Hepatocyte (in vitro differentiated cells): ENCODE measurements at regions not wholly inside any gene's neighbourhood (a gene's known extent, or its start where the extent isn't known, plus 50 kb on each side); places are given as distances from the start of the nearest gene placed in this dataset.

Experiments
- CTCF ChIP-seq: fragments of 200-600 bp; sonication (generic); IDR thresholded peaks from 2 replicates; pipeline ENCODE4 v1.5.1; 2016; ENCODE audit warnings: antibody characterized with exemption, mild to moderate bottlenecking; ENCODE audit not compliant: poor library complexity
- EZH2 ChIP-seq: fragments of 200-600 bp; sonication (generic); IDR thresholded peaks from 2 replicates; pipeline ENCODE4 v1.6.1; 2016; ENCODE audit warnings: antibody characterized with exemption, mild to moderate bottlenecking, borderline replicate concordance
- EZH2phosphoT487 ChIP-seq: fragments of 200-600 bp; sonication (generic); IDR thresholded peaks from one replicate; pipeline ENCODE4 v1.6.1; 2018; ENCODE audit warnings: antibody characterized with exemption, mild to moderate bottlenecking, low read depth, moderate library complexity; ENCODE audit not compliant: unreplicated experiment, severe bottlenecking

GRCh38 chr7:106589198-106589879, 71.6 kb downstream of the CCDC71L start:
- TF ChIP-seq CTCF, result no peak
- no peak for TF ChIP-seq EZH2
- TF ChIP-seq EZH2phosphoT487, result no peak
